Parathyroid adenoma (tissue), 2 donors: ENCODE measurements at regions not wholly inside any gene's neighbourhood (a gene's known extent, or its start where the extent isn't known, plus 50 kb on each side); places are given as distances from the start of the nearest gene placed in this dataset.

Experiments used
- H2AFZ ChIP-seq: fragments of 300-600 bp; sonication (generic); one replicate; pipeline ENCODE4 v1.7.0; 2017; ENCODE audit warnings: antibody characterized with exemption, mild to moderate bottlenecking
- H3K27ac ChIP-seq: fragments of 300-600 bp; sonication (generic); one replicate; pipeline ENCODE4 v1.7.0; 2017
- H3K27me3 ChIP-seq: fragments of 300-600 bp; sonication (generic); one replicate; pipeline ENCODE4 v1.7.0; 2017; ENCODE audit warnings: low read length; ENCODE audit not compliant: control insufficient read depth, insufficient read depth
- H3K36me3 ChIP-seq: fragments of 300-600 bp; sonication (generic); one replicate; pipeline ENCODE4 v1.7.0; 2017; ENCODE audit warnings: low read length; ENCODE audit not compliant: control insufficient read depth, insufficient read depth
- H3K4me1 ChIP-seq: fragments of 300-600 bp; sonication (generic); one replicate; pipeline ENCODE4 v1.7.0; 2017; ENCODE audit warnings: control low read depth
- H3K4me2 ChIP-seq: fragments of 300-600 bp; sonication (generic); one replicate; pipeline ENCODE4 v1.7.0; 2017; ENCODE audit warnings: low read length
- H3K4me3 ChIP-seq: fragments of 300-600 bp; sonication (generic); one replicate; pipeline ENCODE4 v1.7.0; 2017; ENCODE audit warnings: low read depth, low read length
- H3K79me2 ChIP-seq: fragments of 300-600 bp; sonication (generic); one replicate; pipeline ENCODE4 v1.7.0; 2017; ENCODE audit warnings: control low read depth
- H3K9ac ChIP-seq: fragments of 300-600 bp; sonication (generic); one replicate; pipeline ENCODE4 v1.7.0; 2017; ENCODE audit warnings: mild to moderate bottlenecking
- H3K9me3 ChIP-seq: fragments of 300-600 bp; sonication (generic); one replicate; pipeline ENCODE4 v1.7.0; 2017; ENCODE audit warnings: low read length; ENCODE audit not compliant: control insufficient read depth
- TF ChIP-seq, protein P1 (sequence below): fragments of 300-600 bp; sonication (generic); IDR thresholded peaks from one replicate; pipeline ENCODE4 v1.7.0; 2017; ENCODE audit warnings: antibody characterized with exemption, mild to moderate bottlenecking
- donor health status: primary hyperparathyroidism.

DNA sequence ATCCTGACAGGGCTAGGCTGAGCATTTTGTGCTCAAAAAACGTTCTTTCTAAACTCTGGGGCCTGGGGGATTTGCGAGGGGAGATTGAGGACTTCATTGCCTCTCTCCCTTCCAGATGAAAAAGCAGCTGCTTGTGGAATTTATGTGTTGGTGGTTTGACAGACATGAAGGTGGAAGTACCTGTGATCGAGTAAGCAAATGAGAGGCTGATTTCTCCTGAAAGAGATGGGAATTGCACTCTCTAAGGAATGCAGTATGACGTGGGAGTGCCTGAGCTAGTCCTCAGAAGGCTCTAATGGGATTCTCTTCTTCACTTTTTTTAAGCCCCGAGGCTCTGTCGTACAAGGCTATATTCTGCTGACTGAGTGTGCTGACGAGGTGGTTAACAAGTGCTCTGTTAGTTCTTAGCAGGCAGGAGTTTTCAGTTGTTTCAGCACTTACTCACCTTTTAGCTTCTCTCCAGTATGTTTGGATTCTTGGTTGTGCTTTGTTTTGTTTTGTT is 426.8 kb upstream of the CNKSR2 start:
- no peaks in the 10 kb centered on the region for H3K9me3 ChIP-seq
- H3K27ac ChIP-seq = no peak overlapping the region
- H3K9ac ChIP-seq = no peak overlapping the region
- TF ChIP-seq, protein P1, sequence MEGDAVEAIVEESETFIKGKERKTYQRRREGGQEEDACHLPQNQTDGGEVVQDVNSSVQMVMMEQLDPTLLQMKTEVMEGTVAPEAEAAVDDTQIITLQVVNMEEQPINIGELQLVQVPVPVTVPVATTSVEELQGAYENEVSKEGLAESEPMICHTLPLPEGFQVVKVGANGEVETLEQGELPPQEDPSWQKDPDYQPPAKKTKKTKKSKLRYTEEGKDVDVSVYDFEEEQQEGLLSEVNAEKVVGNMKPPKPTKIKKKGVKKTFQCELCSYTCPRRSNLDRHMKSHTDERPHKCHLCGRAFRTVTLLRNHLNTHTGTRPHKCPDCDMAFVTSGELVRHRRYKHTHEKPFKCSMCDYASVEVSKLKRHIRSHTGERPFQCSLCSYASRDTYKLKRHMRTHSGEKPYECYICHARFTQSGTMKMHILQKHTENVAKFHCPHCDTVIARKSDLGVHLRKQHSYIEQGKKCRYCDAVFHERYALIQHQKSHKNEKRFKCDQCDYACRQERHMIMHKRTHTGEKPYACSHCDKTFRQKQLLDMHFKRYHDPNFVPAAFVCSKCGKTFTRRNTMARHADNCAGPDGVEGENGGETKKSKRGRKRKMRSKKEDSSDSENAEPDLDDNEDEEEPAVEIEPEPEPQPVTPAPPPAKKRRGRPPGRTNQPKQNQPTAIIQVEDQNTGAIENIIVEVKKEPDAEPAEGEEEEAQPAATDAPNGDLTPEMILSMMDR = no peak
- no peak overlapping the region for H3K4me2 ChIP-seq
- H3K4me3 ChIP-seq = no peak overlapping the region
- no peaks in the 10 kb centered on the region for H3K4me1 ChIP-seq
- no peaks in the 10 kb centered on the region for H3K79me2 ChIP-seq
- H3K27me3 ChIP-seq = no peaks in the 10 kb centered on the region
- H2AFZ ChIP-seq = no peak overlapping the region
- no peaks in the 10 kb centered on the region for H3K36me3 ChIP-seq

GRCh38 chrX:20913760-20914159 is 460.5 kb upstream of the CNKSR2 start:
- Histone ChIP-seq H3K9ac (no peak overlapping the region), H3K79me2 (no peaks in the 10 kb centered on the region), H3K4me2 (no peak overlapping the region), H3K27ac (no peak overlapping the region), H3K36me3 (no peaks in the 10 kb centered on the region), H3K9me3 (no peaks in the 10 kb centered on the region), H2AFZ (no peak overlapping the region), H3K4me1 (no peaks in the 10 kb centered on the region), H3K4me3 (no peak overlapping the region), H3K27me3 (no peaks in the 10 kb centered on the region)
- TF ChIP-seq, protein P1 = no peak

DNA sequence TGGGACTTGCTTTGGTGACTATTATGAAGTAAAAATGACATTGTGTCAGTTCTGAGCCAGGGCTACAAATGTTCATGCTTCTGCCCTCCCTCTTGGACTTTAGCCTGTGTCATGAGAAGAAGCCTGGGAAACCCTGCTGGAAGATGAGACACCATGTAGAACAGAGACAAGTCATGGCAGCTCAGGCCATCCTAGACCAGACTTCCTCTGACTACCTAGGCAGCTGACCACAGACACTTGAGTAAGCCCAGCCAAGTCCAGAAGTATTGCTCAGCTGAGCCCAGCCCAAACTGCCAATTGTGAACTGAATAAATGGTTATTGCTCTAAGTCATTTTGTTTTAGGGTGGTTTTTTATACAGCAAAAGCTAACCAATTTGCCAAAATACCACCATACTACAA is 467.6 kb upstream of the CNKSR2 start:
- Histone ChIP-seq H3K4me2 (no peak overlapping the region), H3K4me3 (no peak overlapping the region), H3K9ac (no peak overlapping the region), H3K9me3 (no peaks in the 10 kb centered on the region), H3K4me1 (no peaks in the 10 kb centered on the region), H3K79me2 (no peaks in the 10 kb centered on the region), H3K27me3 (no peaks in the 10 kb centered on the region), H3K36me3 (no peaks in the 10 kb centered on the region), H2AFZ (no peak overlapping the region), H3K27ac (no peak overlapping the region)
- TF ChIP-seq, protein P1 = no peak

- H3K27ac ChIP-seq = no peak overlapping the region
- no peaks in the 10 kb centered on the region for H3K9me3 ChIP-seq
- no peak overlapping the region for H2AFZ ChIP-seq
- H3K4me2 ChIP-seq = no peak overlapping the region
- no peak overlapping the region for H3K9ac ChIP-seq
- TF ChIP-seq, protein P1 = no peak
- H3K4me1 ChIP-seq = no peaks in the 10 kb centered on the region
- no peaks in the 10 kb centered on the region for H3K36me3 ChIP-seq
- H3K27me3 ChIP-seq = no peaks in the 10 kb centered on the region
- no peaks in the 10 kb centered on the region for H3K79me2 ChIP-seq
- H3K4me3 ChIP-seq = no peak overlapping the region
These were observed 489.7 kb upstream of the CNKSR2 start for GRCh38 chrX:20884565-20884964.

DNA sequence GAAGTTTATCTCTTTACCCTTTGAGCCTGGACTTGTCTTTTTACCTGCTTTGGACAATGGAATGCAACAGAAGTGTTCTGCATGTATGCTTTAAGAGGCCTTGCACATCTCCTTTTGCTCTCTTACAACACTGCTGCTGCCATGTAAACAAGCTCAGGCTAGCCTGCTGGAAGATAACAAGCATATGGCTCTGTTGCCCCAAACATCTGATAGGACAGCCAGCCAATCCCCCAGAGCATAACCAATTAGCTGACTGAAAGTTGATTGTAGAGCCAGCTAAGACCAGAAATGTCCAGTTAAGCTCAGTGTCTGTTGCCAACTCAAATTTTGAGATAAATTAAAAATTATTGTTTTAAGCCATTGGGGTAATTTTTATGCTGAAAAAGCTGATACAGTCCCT is 510.6 kb upstream of the CNKSR2 start:
- H3K9ac ChIP-seq = no peak overlapping the region
- H3K27me3 ChIP-seq = no peaks in the 10 kb centered on the region
- H3K4me1 ChIP-seq = no peaks in the 10 kb centered on the region
- H3K4me2 ChIP-seq = no peak overlapping the region
- no peaks in the 10 kb centered on the region for H3K9me3 ChIP-seq
- no peaks in the 10 kb centered on the region for H3K79me2 ChIP-seq
- H2AFZ ChIP-seq = no peak overlapping the region
- no peak overlapping the region for H3K27ac ChIP-seq
- H3K4me3 ChIP-seq = no peak overlapping the region
- H3K36me3 ChIP-seq = no peaks in the 10 kb centered on the region
- TF ChIP-seq, protein P1 = no peak
